ENCODE measurements at regions not wholly inside any gene's neighbourhood (a gene's known extent, or its start where the extent isn't known, plus 50 kb on each side); places are given as distances from the start of the nearest gene placed in this dataset.
A peak's percentile ranks its signal among the peaks of the same experiment; 100 is the strongest.
"Not testable (repeated sequence)": the region's sequence is repeated elsewhere in the genome, so short reads cannot be mapped to it uniquely, and the experiment has no call there.

- DNase-seq (ENCODE audit: low spot score) = no peak
Observed at GRCh38 chr10:30197186-30197585, 137.8 kb upstream of the JCAD start.

- not testable (repeated sequence) for DNase-seq (ENCODE audit: low spot score)
Observed at GRCh38 chr10:30196559-30196958, 137.2 kb upstream of the JCAD start.

- no peak for DNase-seq (ENCODE audit: low spot score)
Observed at GRCh38 chr10:30192846-30193608, 133.6 kb upstream of the JCAD start.

GRCh38 chr10:30190577-30191552 is 131.5 kb upstream of the JCAD start:
- no peak for DNase-seq (ENCODE audit: low spot score)

GRCh38 chr10:30189238-30189580 is 129.8 kb upstream of the JCAD start:
- no peak for DNase-seq (ENCODE audit: low spot score)

- no peak for DNase-seq (ENCODE audit: low spot score)
Observed at GRCh38 chr10:30188556-30189237, 129.3 kb upstream of the JCAD start.

- no peak for DNase-seq (ENCODE audit: low spot score)
Observed at GRCh38 chr10:30188101-30188500, 128.7 kb upstream of the JCAD start.

GRCh38 chr10:30187010-30187409 is 127.6 kb upstream of the JCAD start:
- DNase-seq (ENCODE audit: low spot score) = no peak

- DNase-seq (ENCODE audit: low spot score) = peak; percentile 12
Observed at GRCh38 chr10:30186371-30186875, 127.0 kb upstream of the JCAD start.

- DNase-seq (ENCODE audit: low spot score) = peak; percentile 86
Observed at GRCh38 chr10:30185916-30186315, 126.5 kb upstream of the JCAD start.

- DNase-seq (ENCODE audit: low spot score) = no peak
Observed at GRCh38 chr10:30185341-30185740, 126.0 kb upstream of the JCAD start.

GRCh38 chr10:30184397-30185033 is 125.1 kb upstream of the JCAD start:
- peak; percentile 9 for DNase-seq (ENCODE audit: low spot score)

- no peak for DNase-seq (ENCODE audit: low spot score)
Observed at GRCh38 chr10:30183055-30183402, 123.6 kb upstream of the JCAD start.

GRCh38 chr10:30182191-30183054 is 123.0 kb upstream of the JCAD start:
- DNase-seq (ENCODE audit: low spot score) = peak; percentile 92

- peak; percentile 8 for DNase-seq (ENCODE audit: low spot score)
Observed at GRCh38 chr10:30178356-30178964, 119.1 kb upstream of the JCAD start.

- no peak for DNase-seq (ENCODE audit: low spot score)
Observed at GRCh38 chr10:30176776-30177533, 117.6 kb upstream of the JCAD start.

- peak; percentile 75 for DNase-seq (ENCODE audit: low spot score)
Observed at GRCh38 chr10:30176182-30176581, 116.8 kb upstream of the JCAD start.

- no peak for DNase-seq (ENCODE audit: low spot score)
Observed at GRCh38 chr10:30172673-30173072, 113.3 kb upstream of the JCAD start.

- no peak for DNase-seq (ENCODE audit: low spot score)
Observed at GRCh38 chr10:30172091-30172490, 112.7 kb upstream of the JCAD start.

- DNase-seq (ENCODE audit: low spot score) = no peak
Observed at GRCh38 chr10:30171601-30172000, 112.2 kb upstream of the JCAD start.

All from AG08395 (cell line).